ENCODE measurements at regions not wholly inside any gene's neighbourhood (a gene's known extent, or its start where the extent isn't known, plus 50 kb on each side); places are given as distances from the start of the nearest gene placed in this dataset.
A peak's percentile ranks its signal among the peaks of the same experiment; 100 is the strongest.

- Histone ChIP-seq H3K4me3 (ENCODE audit: low read length in 3 of 3) (no peak overlapping the region), H3K27ac (ENCODE audit: low read depth in 2 of 2, low read length in 2 of 2) (no peak overlapping the region), H3K36me3 (ENCODE audit: control insufficient read depth in 2 of 3, insufficient read depth in 3 of 3, low read length in 3 of 3) (no peaks in the 10 kb centered on the region), H3K9ac (ENCODE audit: low read length in 3 of 3) (no peak overlapping the region), H3K27me3 (ENCODE audit: control insufficient read depth, insufficient read depth, low read length) (no peaks in the 10 kb centered on the region), H3K9me3 (ENCODE audit: control insufficient read depth in 2 of 3, insufficient read depth in 1 of 3, low read length in 3 of 3) (no peaks in the 10 kb centered on the region), H3K4me1 (ENCODE audit: control insufficient read depth in 2 of 3, insufficient read depth in 2 of 3, low read depth in 1 of 3, low read length in 3 of 3) (no peaks in the 10 kb centered on the region)
- TF ChIP-seq, protein P1, sequence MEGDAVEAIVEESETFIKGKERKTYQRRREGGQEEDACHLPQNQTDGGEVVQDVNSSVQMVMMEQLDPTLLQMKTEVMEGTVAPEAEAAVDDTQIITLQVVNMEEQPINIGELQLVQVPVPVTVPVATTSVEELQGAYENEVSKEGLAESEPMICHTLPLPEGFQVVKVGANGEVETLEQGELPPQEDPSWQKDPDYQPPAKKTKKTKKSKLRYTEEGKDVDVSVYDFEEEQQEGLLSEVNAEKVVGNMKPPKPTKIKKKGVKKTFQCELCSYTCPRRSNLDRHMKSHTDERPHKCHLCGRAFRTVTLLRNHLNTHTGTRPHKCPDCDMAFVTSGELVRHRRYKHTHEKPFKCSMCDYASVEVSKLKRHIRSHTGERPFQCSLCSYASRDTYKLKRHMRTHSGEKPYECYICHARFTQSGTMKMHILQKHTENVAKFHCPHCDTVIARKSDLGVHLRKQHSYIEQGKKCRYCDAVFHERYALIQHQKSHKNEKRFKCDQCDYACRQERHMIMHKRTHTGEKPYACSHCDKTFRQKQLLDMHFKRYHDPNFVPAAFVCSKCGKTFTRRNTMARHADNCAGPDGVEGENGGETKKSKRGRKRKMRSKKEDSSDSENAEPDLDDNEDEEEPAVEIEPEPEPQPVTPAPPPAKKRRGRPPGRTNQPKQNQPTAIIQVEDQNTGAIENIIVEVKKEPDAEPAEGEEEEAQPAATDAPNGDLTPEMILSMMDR (IDR thresholded peaks at IDR 0.05; ENCODE audit: borderline replicate concordance, extremely low read depth, insufficient read depth), result no peak
- DNase-seq (no peak), FAIRE-seq (no peak)
- intact Hi-C loops (cut with DNase I), result no loop called here
Observed at GRCh38 chr20:6925744-6926278, 158.3 kb downstream of the BMP2 start.

DNA sequence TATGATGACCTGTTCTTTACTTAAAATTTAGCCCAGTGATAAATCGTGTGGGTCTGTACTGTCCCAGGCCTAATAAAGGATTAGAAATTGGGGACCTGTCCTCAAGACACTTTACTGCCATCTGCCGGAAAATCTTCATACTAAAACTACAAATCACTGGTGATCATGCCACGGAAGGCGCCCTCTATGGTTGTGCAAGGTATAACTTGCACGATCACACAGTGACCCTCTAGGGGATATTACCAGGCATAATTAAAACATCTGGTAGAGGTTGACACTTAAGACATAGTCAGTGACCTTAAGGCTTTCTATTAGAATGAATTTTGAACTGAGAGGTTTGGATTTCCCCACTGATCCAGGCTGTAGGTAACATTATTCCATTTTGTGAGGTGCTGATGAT is 172.6 kb downstream of the BMP2 start:
- intact Hi-C loops (cut with DNase I), result no loop called here
- H3K9ac ChIP-seq (ENCODE audit: low read length in 3 of 3), result no peak overlapping the region
- no peaks in the 10 kb centered on the region for H3K9me3 ChIP-seq (ENCODE audit: control insufficient read depth in 2 of 3, insufficient read depth in 1 of 3, low read length in 3 of 3)
- TF ChIP-seq, protein P1 (IDR thresholded peaks at IDR 0.05; ENCODE audit: borderline replicate concordance, extremely low read depth, insufficient read depth), result no peak
- FAIRE-seq (no peak), DNase-seq (peak in 3 of 5 donors; percentile 13 to 19 (median 16))
- H3K27ac ChIP-seq (ENCODE audit: low read depth in 2 of 2, low read length in 2 of 2), result no peak overlapping the region
- no peaks in the 10 kb centered on the region for H3K4me1 ChIP-seq (ENCODE audit: control insufficient read depth in 2 of 3, insufficient read depth in 2 of 3, low read depth in 1 of 3, low read length in 3 of 3)
- H3K36me3 ChIP-seq (ENCODE audit: control insufficient read depth in 2 of 3, insufficient read depth in 3 of 3, low read length in 3 of 3), result no peaks in the 10 kb centered on the region
- H3K27me3 ChIP-seq (ENCODE audit: control insufficient read depth, insufficient read depth, low read length), result no peaks in the 10 kb centered on the region
- H3K4me3 ChIP-seq (ENCODE audit: low read length in 3 of 3), result no peak overlapping the region

DNA sequence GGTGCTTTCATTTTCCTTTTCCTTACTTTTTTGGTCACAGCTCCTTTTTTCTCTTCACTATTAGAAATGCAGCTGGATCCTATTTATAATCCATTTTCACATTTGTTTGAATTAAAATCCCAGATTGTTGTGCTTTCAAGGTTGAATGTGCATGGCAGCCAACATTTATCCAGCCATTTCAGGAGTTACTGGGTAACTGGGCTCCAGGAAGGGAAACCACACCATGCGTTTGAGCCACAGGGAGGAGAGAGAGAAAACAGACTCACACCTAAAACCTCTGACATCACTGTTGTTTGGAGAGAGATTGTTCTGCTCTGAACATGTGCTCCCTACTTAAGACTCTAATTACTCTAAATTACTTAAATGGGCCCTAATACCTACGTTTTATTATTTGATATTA is 173.4 kb downstream of the BMP2 start:
- no peak for DNase-seq
- TF ChIP-seq, protein P1 (IDR thresholded peaks at IDR 0.05; ENCODE audit: borderline replicate concordance, extremely low read depth, insufficient read depth), result no peak
- Histone ChIP-seq H3K9ac (ENCODE audit: low read length in 3 of 3) (no peak overlapping the region), H3K27ac (ENCODE audit: low read depth in 2 of 2, low read length in 2 of 2) (no peak overlapping the region), H3K4me1 (ENCODE audit: control insufficient read depth in 2 of 3, insufficient read depth in 2 of 3, low read depth in 1 of 3, low read length in 3 of 3) (no peaks in the 10 kb centered on the region), H3K36me3 (ENCODE audit: control insufficient read depth in 2 of 3, insufficient read depth in 3 of 3, low read length in 3 of 3) (no peaks in the 10 kb centered on the region), H3K27me3 (ENCODE audit: control insufficient read depth, insufficient read depth, low read length) (no peaks in the 10 kb centered on the region), H3K4me3 (ENCODE audit: low read length in 3 of 3) (no peak overlapping the region), H3K9me3 (ENCODE audit: control insufficient read depth in 2 of 3, insufficient read depth in 1 of 3, low read length in 3 of 3) (no peaks in the 10 kb centered on the region)
- intact Hi-C loops (cut with DNase I), result no loop called here
- FAIRE-seq, result no peak

GRCh38 chr20:6941571-6941970 is 174.1 kb downstream of the BMP2 start:
- TF ChIP-seq, protein P1 (IDR thresholded peaks at IDR 0.05; ENCODE audit: borderline replicate concordance, extremely low read depth, insufficient read depth), result no peak
- no peaks in the 10 kb centered on the region for H3K27me3 ChIP-seq (ENCODE audit: control insufficient read depth, insufficient read depth, low read length)
- FAIRE-seq (no peak), DNase-seq (no peak)
- no peaks in the 10 kb centered on the region for H3K4me1 ChIP-seq (ENCODE audit: control insufficient read depth in 2 of 3, insufficient read depth in 2 of 3, low read depth in 1 of 3, low read length in 3 of 3)
- intact Hi-C loops (cut with DNase I), result no loop called here
- no peak overlapping the region for H3K4me3 ChIP-seq (ENCODE audit: low read length in 3 of 3)
- no peaks in the 10 kb centered on the region for H3K36me3 ChIP-seq (ENCODE audit: control insufficient read depth in 2 of 3, insufficient read depth in 3 of 3, low read length in 3 of 3)
- H3K9ac ChIP-seq (ENCODE audit: low read length in 3 of 3), result no peak overlapping the region
- H3K9me3 ChIP-seq (ENCODE audit: control insufficient read depth in 2 of 3, insufficient read depth in 1 of 3, low read length in 3 of 3), result no peaks in the 10 kb centered on the region
- H3K27ac ChIP-seq (ENCODE audit: low read depth in 2 of 2, low read length in 2 of 2), result no peak overlapping the region
